GM21515 (cell line): ENCODE measurements at regions not wholly inside any gene's neighbourhood (a gene's known extent, or its start where the extent isn't known, plus 50 kb on each side); places are given as distances from the start of the nearest gene placed in this dataset.

Source experiments
- ATAC-seq: cut with Tn5 transposase; IDR thresholded peaks from one replicate; pipeline ENCODE4 v1.9.1; 2021; ENCODE audit not compliant: unreplicated experiment

DNA sequence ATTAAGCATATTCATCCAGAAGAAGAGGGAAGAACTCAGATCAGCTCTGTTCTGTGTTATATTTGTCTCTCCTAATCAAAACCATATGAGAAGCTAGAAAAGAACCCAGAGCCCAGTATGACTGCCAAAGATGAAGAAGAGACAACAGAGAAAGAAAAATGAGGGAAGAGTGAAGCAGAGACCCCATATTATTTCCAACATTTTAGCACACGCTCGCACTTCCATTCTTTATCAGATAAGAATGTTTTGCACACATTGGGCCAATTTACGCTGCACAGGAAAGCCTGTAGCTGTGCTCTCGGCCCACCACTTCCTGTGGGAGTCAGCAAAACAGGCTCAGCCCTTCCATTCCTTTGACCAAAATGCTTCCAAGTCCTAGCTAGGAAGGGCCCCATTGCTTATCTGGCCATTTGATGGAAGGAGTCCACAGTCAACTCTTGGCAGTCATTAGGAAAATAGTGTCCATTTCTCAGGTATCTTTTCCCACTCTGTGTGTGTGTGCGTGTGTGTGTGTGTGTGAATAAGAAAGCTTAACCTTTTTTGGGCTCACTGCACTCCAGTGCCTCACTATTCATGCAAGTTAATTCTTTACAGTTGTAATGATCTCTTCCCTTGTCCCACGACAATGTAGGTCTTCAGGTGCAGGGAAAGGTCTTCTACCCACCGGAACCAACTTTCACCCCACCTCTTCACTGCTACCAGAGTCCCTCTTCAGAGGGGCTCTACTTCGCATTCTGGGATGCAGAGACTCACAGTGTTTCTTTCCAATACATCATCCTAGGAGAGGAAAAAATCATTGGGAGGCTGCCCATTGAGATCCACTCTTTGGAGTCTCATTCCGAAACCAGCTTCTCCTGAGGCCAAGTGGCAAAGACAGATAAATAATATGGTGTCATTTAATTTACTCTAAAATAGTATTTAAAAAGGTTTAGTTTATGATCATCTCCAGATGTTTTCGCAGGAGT lies 237.5 kb downstream of the COG6 start:
- no peak for ATAC-seq

DNA sequence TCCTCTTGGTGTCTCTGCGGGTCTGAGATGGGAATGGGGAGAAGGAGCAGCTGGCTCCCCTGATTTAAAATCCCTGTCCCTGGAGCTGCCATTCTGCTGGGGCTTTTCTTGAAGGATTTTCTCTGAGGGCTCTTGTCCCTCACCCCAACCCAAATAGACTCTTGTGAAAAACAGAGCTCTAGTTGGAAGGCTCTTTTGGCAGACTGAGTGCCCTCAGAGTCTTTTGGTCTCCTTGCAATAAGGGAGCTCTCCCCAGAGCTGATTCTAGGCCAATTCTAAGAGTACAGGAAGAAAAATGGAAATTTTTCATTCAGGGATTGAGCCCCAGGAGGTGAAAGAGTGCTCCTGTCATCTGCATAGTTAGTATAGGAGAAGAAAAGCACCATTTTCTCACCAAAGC lies 238.3 kb downstream of the COG6 start:
- no peak for ATAC-seq

DNA sequence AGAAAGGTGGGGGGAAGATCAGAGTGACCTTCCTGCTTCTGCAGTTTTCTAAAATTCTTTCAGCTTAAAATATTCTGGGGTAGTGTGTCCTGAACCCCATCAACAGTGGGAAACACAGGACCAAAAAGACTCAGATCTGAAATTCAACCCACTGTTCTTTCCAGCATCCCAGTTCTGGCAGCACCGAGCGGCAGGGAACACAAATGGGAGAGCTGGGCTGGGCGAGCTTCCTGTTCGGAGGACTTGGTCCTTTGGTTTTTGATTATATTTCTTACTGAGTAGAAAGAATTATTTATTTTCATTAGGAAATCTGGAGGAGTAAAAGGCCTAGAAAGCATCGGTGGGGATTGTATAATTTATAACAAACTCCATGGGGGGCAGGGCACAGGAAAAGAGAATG lies 239.1 kb downstream of the COG6 start:
- ATAC-seq: no peak

DNA sequence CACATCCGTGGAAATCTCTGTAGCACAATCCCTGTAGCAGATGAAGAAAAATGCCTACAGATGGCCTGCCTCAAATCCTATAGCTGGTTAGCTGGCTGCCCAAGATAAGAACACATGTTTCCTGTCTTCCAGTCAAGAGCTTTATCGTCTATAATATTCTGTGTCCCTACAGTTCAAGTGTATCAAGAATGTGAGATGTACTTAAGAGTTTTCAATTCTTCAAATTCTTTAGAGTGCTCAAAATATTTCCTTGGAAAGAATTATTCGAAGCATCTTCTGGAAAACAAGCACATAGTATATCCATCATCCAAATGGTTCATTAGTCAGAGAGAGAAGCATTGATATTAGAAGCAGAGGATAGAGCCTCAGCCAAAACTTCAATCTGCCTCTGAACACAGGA lies 239.8 kb downstream of the COG6 start:
- ATAC-seq: no peak

DNA sequence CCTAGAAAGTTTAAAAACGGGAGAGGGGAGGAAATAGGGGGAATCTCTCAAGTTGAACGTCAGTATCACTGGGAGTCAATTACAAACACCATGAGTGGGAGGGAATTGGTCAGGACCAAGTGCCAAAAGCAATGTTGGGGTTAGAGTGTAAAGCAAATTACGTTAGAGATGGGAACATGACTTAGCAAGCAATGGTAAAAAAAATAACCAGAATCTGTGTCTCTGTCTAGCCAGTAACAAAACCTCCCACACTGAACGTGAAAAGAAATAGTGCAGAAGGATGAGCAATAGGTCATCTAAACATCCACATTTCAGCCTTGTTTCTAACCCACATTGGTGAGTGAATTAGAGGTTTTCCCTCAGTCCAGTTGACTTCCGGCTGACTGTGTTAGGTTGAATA lies 242.2 kb downstream of the COG6 start:
- no peak for ATAC-seq

DNA sequence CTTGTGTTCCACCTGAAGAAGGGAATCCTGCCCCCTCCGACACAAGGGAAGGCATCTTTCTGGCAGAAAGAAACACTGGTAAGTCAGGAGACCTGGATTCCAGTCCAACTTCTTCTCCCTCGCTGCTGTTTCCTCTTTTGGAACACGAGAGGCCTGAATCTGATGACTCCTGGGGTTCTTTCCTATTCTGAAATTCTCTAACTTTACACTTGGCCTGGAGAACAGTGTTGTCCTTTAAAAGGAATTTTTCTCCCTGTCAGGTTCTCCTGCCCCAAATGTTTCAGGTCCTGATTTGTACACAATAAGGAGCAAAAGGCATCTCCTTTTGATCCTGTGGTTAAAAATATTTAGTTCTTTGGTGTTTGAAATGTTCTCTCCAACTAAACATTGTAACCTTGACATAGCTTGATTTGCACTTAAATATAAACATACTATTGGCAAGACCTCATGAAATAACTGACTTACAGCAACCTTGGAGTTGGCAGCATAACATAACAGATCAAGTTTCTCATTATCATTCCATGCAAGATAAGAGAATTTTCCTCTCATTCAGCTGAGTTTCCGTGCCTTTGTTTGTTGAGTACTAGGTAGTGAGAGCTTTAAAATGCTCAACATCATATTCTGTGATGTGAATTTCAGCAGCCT lies 244.8 kb downstream of the COG6 start:
- ATAC-seq: no peak

DNA sequence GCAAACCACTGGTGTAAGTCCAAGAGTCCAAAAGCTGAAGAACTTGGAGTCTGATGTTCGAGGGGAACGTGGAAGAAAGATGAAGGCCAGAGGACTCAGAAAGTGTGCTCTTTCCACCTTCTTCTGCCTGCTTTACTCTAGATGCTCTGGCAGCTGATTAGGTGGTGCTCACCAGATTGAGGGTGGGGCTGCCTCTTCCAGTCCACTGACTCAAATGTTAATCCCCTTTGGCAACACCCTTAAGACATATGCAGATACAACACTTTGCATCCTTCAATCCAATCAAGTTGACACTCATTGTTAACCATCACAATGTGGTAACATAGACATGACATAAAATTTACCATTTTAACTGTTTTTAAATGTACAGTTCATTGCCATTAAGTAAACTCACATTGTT lies 249.5 kb downstream of the COG6 start:
- no peak for ATAC-seq

DNA sequence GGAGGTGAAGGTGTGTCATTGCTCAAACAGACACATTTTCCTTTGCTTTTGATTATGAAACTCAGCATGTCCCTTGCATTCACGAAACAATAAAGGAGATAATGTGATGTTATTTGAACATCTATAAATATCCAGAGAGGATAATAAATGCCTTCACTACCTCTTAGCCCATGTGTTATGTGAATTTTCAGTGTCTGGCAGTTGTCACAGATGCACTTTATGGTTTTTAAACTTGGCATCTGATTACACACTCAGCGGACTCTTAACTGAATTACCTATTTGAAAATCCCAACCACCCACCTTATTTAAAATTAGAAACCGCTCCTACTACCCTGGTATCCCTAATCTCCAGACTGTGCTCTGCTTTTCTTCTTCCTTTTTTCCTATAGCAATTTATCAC lies 254.2 kb downstream of the COG6 start:
- no peak for ATAC-seq

DNA sequence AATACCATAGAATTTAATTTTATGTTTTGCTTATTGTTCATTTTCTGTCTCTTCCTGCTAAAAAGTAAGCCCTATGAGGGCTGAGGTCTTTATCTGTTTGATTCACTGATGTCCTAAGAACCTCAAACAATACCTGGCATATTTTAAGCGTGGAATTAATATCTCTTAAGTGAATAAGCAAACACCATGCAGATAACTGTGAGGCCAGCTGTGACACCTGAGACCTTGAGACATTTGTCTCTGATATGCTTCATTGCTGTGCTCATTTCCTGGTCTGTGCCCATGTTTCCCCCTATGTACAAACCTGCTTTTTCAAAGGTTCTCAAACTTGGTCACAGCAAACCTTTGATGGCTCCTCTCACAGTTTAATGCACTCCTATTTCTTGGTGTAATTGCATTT lies 254.6 kb downstream of the COG6 start:
- no peak for ATAC-seq

DNA sequence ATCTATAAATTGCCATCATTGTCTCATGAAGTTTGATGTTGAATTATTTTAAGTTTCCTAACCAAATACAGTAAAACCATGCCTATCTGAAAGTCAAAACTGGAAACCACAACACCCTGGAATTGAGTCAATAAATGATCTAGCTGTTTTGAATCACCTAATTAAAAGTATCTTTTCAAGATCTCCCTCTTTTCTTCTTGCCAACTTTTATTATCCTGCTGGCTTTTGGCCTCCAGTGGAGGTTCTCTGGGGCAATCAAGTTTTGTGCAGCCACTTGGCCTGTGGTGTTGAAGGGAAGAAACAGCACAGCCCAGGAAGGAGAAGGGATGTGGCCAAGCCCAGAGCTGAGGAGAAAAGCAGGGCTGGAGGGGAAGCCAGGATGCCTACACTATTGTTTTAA lies 255.4 kb downstream of the COG6 start:
- ATAC-seq: no peak

DNA sequence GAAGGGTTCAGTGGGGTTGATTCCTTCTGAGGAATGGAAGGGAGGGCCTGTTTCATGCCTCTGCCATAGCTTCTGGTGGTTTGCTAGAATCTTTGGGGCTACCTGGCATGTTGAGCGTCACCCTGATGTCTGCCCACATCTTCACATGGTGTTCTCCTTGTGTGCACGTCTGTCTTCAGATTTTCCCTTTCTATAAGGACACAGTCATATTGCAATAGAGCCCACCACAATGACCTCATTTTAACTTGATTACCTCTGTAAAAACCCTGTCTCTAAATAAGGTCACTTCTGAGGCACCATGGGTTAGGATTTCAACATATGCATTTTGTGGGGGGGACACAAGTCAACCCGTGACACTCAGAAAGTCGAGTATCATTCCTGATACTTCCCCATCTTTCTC lies 257.9 kb downstream of the COG6 start:
- ATAC-seq: no peak

DNA sequence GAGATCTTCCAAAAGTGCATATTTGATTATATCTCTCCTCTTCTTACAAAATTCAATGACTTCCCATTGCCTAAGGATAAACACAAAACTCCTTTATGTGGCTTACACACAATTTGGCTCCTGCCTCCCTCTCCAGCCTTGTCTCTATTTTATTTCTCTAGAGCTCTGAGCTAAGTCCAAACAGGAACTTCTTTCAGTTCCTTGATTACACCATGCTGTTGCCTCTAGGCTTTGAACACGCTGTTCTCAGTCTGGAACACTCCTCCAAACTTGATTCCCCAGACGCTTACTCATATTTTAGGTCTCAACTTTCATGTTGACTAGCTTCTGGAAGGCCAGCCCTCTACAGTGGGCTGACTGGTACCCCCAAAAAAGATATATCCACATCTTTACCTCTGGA lies 258.5 kb downstream of the COG6 start:
- no peak for ATAC-seq

DNA sequence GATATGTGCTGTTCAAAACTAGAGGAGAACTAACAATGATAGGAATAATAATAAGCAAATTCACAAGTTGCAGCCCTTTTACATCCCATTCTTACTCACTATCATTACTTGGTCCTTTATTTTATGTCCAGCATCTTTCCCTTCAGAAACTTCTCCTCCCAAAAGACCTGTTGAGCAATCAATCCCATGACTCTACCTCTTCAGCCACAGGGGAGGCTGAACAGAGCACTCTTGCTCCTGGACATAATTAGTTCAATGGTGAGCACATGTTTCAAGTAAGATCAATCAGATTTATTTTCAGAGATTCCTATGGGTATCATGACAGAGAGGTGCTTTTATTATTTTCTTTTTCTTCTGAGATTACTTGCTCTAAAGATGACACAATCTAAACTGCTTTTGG lies 260.0 kb downstream of the COG6 start:
- no peak for ATAC-seq

DNA sequence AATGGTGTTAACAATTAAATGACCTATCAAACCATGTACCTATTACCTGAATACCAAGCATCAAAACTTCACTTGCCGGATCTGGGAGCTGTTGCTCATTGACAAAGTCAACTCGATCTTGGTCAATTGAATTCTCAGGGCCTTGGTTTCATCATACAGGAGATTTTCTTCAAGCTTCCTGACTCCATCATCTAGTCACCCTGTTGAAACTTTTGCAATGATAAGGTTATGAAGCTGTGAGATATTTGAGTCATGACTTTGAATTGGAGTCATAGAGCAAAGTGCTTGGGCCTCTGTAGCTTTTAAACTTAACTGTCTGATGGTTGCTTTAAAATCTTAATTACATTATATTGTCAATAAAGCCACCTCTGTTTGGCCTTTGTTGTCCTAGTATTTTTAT lies 260.9 kb downstream of the COG6 start:
- ATAC-seq: no peak

DNA sequence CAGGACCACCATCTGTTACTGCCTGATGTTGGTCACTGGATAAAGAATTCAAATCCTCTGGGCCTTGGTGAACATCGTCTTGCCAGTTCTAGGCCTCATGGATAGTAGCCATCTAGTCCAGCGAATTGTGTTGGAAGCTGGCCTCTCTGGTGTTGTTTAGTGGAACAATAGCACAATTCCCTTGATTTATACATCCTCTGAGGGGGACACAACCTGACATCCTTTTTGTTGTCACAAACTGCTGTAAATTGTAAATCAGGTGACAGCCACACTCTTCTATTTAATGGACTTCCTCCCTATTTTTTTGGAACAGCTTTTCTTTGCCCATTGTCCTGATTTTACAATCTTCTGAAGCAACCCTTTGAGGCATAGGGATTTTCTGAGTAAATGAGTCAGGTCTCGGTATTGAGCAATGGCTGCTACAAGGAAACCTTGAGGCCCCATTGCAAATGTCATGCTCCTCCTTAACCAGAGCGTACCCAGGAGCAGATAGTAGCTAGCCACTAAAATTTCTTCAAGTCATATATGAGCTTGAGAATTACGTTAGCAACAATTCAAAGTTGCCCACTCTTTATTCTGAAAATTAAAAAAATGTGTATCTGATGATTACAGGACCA lies 263.3 kb downstream of the COG6 start:
- no peak for ATAC-seq

DNA sequence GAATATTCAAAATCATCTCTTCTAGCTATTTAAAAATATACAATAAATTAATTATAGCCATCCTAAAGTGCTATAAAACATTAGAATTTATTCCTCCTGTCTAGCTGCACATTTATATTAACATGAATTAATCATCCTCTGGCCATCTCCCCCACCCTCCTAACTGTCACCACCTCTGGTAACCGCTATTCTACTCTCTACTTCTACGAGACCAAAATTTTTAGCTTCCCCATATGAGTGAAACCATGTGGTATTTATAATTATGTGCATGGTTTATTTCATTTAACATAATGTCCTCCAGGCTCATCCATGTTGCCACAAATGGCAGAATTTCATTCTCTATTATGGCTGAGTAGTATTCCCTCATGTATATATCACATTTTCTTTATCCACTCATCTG lies 265.2 kb downstream of the COG6 start:
- no peak for ATAC-seq

DNA sequence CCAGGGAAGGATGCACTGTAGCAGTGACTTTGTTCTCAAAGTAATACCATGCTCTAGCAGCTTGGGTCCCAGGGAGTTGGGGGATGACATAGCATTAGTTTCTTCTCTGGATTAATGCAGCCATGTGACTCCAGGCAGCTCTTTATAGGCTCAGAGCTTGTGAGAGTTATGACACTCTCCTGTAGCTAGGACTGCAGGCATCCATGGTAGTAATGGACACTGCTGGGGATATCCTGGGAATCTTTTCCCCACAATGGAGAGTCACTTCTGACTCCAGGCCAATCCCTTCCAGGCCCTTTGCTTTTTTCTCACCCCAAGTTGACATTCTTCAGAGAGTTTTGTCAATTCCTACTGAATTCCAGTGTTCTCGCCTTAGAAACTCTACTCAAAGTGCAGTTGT lies 270.9 kb downstream of the COG6 start:
- ATAC-seq: no peak

DNA sequence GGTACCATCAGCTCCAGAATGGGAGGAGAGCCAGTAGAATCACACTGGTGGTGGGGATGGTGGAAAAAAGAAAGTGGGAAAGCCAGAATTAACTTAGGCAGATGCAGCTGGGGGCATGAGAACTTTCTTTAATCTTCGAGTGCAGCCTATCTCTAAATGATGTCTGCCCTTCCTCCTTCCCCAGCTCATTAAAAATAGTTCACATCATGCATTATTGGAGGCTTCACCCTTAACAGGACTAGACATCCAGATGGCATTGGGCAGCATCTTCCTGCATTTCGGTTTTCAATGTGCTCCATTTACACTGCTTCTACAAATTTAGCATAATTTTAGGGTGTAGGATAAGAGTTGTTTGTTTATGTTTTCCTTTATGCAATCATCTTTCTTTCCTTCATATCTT lies 272.8 kb downstream of the COG6 start:
- ATAC-seq: no peak

DNA sequence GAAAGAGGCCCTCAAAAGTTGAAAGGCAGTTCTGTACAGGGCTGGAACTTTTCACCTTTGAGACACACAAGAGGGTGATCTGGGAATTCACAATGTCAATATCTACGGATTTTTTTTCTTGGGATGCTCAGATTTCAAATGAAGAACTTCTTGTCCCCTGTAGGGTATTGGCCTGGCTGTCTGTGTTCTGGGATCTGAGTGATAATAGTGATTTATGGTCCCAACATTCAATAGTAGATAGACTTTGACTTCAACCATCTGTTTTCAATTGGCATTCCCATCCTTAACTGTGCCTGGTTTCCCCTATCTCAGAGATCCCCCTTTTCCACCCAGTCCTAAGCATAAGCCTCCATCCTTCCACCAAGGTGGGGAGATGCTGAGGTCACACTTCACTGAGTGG lies 274.1 kb downstream of the COG6 start:
- ATAC-seq: no peak

DNA sequence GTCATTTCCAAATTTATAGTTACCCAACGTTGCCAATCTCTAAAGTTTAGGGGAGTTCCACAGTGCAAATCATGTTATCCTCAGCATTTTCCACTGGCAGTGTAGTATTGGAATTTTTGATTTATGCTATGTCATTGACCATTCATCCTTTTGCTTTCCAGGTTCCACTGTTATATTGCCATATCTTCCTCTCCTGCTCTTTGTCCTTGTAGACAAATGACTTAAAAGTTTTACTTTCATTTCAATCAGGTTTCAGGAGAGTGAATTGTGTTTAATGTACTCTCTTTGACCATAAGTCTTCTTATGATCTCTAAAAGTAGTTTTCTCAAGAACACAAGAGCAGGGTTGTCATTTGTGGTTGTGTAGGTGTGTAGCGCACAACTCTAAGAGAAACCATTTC lies 274.6 kb downstream of the COG6 start:
- ATAC-seq: no peak

DNA sequence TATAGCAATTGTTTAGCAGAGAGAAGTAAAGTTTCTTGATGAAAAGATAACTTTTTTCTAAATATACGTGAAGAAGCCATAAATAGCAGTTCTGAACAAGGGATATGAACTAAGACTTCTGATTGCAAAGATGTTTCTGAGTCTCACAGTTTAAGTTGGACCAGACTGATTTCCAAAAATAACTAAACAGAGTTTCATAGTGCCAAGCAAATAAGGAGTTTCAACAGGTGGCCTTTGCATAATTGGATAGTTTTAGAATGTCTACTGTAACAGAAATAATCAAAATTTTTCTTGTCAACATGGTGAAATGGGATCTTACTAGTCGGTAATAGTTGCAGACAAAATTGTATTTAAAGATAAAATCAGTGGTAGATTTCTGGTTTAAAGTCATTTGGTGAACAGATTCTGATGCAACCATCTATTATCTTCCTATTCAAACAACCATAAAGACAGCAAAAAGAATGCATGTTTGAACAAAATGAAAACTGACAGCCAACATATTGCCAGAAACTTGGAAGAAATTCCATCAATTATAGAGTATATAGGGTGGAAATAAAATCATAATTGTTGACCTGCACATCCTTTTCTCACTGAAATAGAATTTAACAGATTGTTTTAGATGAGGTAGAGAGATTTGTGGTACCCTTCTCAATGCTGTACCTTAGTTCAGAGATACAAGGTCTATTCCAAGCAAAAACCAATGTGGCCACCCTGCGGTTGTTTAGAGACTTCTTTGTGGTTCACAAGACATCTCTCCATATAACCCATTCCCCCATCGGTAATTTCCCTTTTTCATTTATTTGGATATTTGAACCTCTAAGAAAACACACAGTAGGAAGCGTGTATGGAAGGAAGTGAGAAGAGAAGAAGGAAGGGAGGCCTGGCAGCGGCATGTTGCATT lies 275.3 kb downstream of the COG6 start:
- no peak for ATAC-seq
